Neural cell (in vitro differentiated cells): ENCODE measurements at regions not wholly inside any gene's neighbourhood (a gene's known extent, or its start where the extent isn't known, plus 50 kb on each side); places are given as distances from the start of the nearest gene placed in this dataset.

Experiments used
- H2AFZ ChIP-seq: fragments of 200-600, 300-800 bp; sonication (generic), shearing (Covaris generic); 2 replicates; pipeline ENCODE4 v1.6.0; 2014; ENCODE audit warnings: low read depth, mild to moderate bottlenecking, antibody characterized with exemption, low read length, moderate library complexity
- H3F3A ChIP-seq: fragments of 200-600 bp; shearing (Covaris generic); 2 replicates; pipeline ENCODE4 v1.6.1; 2016; ENCODE audit warnings: mild to moderate bottlenecking, moderate library complexity, mixed read lengths, antibody characterized with exemption, low read length; ENCODE audit not compliant: insufficient read depth, poor library complexity, severe bottlenecking
- H3K27ac ChIP-seq: fragments of 200-600, 300-800 bp; sonication (generic), shearing (Covaris generic); 2 replicates; pipeline ENCODE4 v1.5.1; 2014; ENCODE audit warnings: mild to moderate bottlenecking, low read length, moderate library complexity
- H3K27me3 ChIP-seq: fragments of 300-800, 200-600 bp; sonication (generic), shearing (Covaris generic); 2 replicates; pipeline ENCODE4 v1.6.0; 2014; ENCODE audit warnings: mild to moderate bottlenecking, low read depth, low read length, moderate library complexity; ENCODE audit not compliant: insufficient read depth
- H3K36me3 ChIP-seq: fragments of 300-800, 200-600 bp; sonication (generic), shearing (Covaris generic); 2 replicates; pipeline ENCODE4 v1.5.1; 2014; ENCODE audit warnings: mild to moderate bottlenecking, antibody characterized with exemption, low read length, moderate library complexity; ENCODE audit not compliant: insufficient read depth
- H3K4me2 ChIP-seq: fragments of 300-800, 200-600 bp; sonication (generic), shearing (Covaris generic); 2 replicates; pipeline ENCODE4 v1.6.0; 2014; ENCODE audit warnings: mild to moderate bottlenecking, low read length
- H3K4me3 ChIP-seq: fragments of 300-800, 200-600 bp; sonication (generic), shearing (Covaris generic); 2 replicates; pipeline ENCODE4 v1.5.1; 2014; ENCODE audit warnings: mild to moderate bottlenecking, low read length, moderate library complexity
- H3K79me2 ChIP-seq: fragments of 200-600 bp; shearing (Covaris generic); replicated peaks from 2 replicates; pipeline ENCODE4 v1.6.0; 2014; ENCODE audit warnings: mild to moderate bottlenecking, low read length, moderate library complexity; ENCODE audit not compliant: insufficient read depth
- H3K9ac ChIP-seq: fragments of 300-800, 200-600 bp; sonication (generic), shearing (Covaris generic); 2 replicates; pipeline ENCODE4 v1.6.1; 2016; ENCODE audit warnings: mild to moderate bottlenecking, low read length, mixed read lengths
- H3K9me2 ChIP-seq: fragments of 200-600 bp; shearing (Covaris generic); 2 replicates; pipeline ENCODE4 v1.6.1; 2016; ENCODE audit warnings: mild to moderate bottlenecking, low read length, mixed read lengths; ENCODE audit not compliant: insufficient read depth
- H3K9me3 ChIP-seq: fragments of 200-600, 300-800 bp; sonication (generic), shearing (Covaris generic); 2 replicates; pipeline ENCODE4 v1.6.1; 2016; ENCODE audit warnings: mild to moderate bottlenecking, mixed run types, low read length, moderate library complexity, mixed read lengths
- H4K20me1 ChIP-seq: fragments of 200-600 bp; shearing (Covaris generic); 2 replicates; pipeline ENCODE4 v1.6.1; 2016; ENCODE audit warnings: mild to moderate bottlenecking, mixed run types; ENCODE audit not compliant: insufficient read depth
- CTCF ChIP-seq: fragments of 450-650 bp; IDR thresholded peaks from 2 replicates; pipeline ENCODE4 v1.5.1; 2014; ENCODE audit warnings: antibody characterized with exemption, mild to moderate bottlenecking, moderate library complexity; ENCODE audit not compliant: poor library complexity, severe bottlenecking
- EP300 ChIP-seq: fragments of 450-650 bp; conservative IDR thresholded peaks from 2 replicates; pipeline ENCODE4 v1.6.1; 2014; ENCODE audit warnings: antibody characterized with exemption, mild to moderate bottlenecking, moderate library complexity; ENCODE audit not compliant: poor library complexity, severe bottlenecking
- EZH2 ChIP-seq: fragments of 200-600, 300-800 bp; shearing (Covaris generic), sonication (generic); IDR thresholded peaks from 2 replicates; pipeline ENCODE4 v1.6.1; 2014; ENCODE audit warnings: antibody characterized with exemption, low read length, borderline replicate concordance, mild to moderate bottlenecking; ENCODE audit not compliant: insufficient read depth, poor library complexity, severe bottlenecking
- MXI1 ChIP-seq: fragments of 450-650 bp; conservative IDR thresholded peaks from 2 replicates; pipeline ENCODE4 v1.6.1; 2014; ENCODE audit warnings: antibody characterized with exemption, mild to moderate bottlenecking; ENCODE audit not compliant: poor library complexity, severe bottlenecking
- POLR2AphosphoS5 ChIP-seq: IDR thresholded peaks from 2 replicates; pipeline ENCODE4 v1.6.1; 2012
- RAD21 ChIP-seq: fragments of 450-650 bp; conservative IDR thresholded peaks from 2 replicates; pipeline ENCODE4 v1.6.1; 2014; ENCODE audit warnings: antibody characterized with exemption, mild to moderate bottlenecking, moderate library complexity
- REST ChIP-seq: IDR thresholded peaks from 2 replicates; pipeline ENCODE4 v1.6.1; 2012; ENCODE audit warnings: borderline replicate concordance
- SMC3 ChIP-seq: fragments of 450-650 bp; conservative IDR thresholded peaks from 2 replicates; pipeline ENCODE4 v1.6.1; 2014; ENCODE audit warnings: antibody characterized with exemption, mild to moderate bottlenecking, moderate library complexity; ENCODE audit not compliant: poor library complexity
- TAF1 ChIP-seq: IDR thresholded peaks from 2 replicates; pipeline ENCODE4 v1.6.1; 2012; ENCODE audit warnings: low read depth

GRCh38 chr7:136053689-136054485 lies 76.7 kb upstream of the MTPN start:
- H3F3A ChIP-seq: no peaks in the 10 kb centered on the region
- no peak overlapping the region for H3K9ac ChIP-seq
- H3K9me3 ChIP-seq: no peaks in the 10 kb centered on the region
- H3K27ac ChIP-seq: no peak overlapping the region
- TF ChIP-seq POLR2AphosphoS5: no peak
- TF ChIP-seq SMC3: no peak
- no peak for TF ChIP-seq TAF1
- TF ChIP-seq CTCF: no peak
- TF ChIP-seq EZH2: no peak
- no peak for TF ChIP-seq EP300
- TF ChIP-seq MXI1: no peak
- TF ChIP-seq RAD21: no peak
- TF ChIP-seq REST: no peak
- H2AFZ ChIP-seq: no peak overlapping the region
- H3K27me3 ChIP-seq: no peaks in the 10 kb centered on the region
- no peaks in the 10 kb centered on the region for H3K36me3 ChIP-seq
- no peaks in the 10 kb centered on the region for H3K9me2 ChIP-seq
- no peaks in the 10 kb centered on the region for H4K20me1 ChIP-seq
- no peaks in the 10 kb centered on the region for H3K79me2 ChIP-seq
- H3K4me2 ChIP-seq: no peak overlapping the region
- no peak overlapping the region for H3K4me3 ChIP-seq

GRCh38 chr7:136051203-136051928 lies 74.2 kb upstream of the MTPN start:
- Histone ChIP-seq H3K9me3 (no peaks in the 10 kb centered on the region), H3K27ac (peak overlapping the region; percentile 79), H2AFZ (no peak overlapping the region), H3K27me3 (no peaks in the 10 kb centered on the region), H3K9me2 (no peaks in the 10 kb centered on the region), H3K4me2 (no peak overlapping the region), H3K36me3 (no peaks in the 10 kb centered on the region), H3K9ac (no peak overlapping the region), H3K4me3 (peak overlapping the region; percentile 51), H3F3A (no peaks in the 10 kb centered on the region), H3K79me2 (no peaks in the 10 kb centered on the region), H4K20me1 (no peaks in the 10 kb centered on the region)
- TF ChIP-seq CTCF (no peak), MXI1 (no peak), RAD21 (no peak), EP300 (no peak), POLR2AphosphoS5 (no peak), REST (no peak), TAF1 (no peak), EZH2 (no peak), SMC3 (no peak)
